NCI-H526 (cell line): ENCODE measurements at regions not wholly inside any gene's neighbourhood (a gene's known extent, or its start where the extent isn't known, plus 50 kb on each side); places are given as distances from the start of the nearest gene placed in this dataset.
"Not testable (repeated sequence)": the region's sequence is repeated elsewhere in the genome, so short reads cannot be mapped to it uniquely, and the experiment has no call there.

Experiments used
- DNase-seq, 2 experiments: peaks; one replicate each; lab custom pipeline; 2025; lab: John Stamatoyannopoulos, UW

DNA sequence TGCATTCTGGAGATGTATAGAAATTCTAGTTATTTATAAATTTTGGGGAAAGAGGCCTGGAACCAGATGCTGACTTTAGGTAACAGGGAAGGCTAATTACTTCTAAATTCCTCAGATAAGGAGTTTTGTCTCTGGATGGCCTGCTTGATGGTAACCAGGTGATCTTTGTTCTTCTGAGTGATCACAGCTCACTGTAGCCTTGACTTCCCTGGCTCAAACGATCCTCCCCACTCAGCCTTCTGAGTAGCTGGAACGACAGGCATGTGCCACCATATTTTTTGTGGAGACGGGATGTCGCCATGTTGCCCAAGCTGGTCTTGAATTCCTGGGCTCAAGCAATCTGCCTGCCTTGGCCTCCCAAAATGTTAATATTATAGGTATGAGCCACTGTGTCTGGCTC, 54.4 kb upstream of the MSH6 start:
- DNase-seq: no peak

DNA sequence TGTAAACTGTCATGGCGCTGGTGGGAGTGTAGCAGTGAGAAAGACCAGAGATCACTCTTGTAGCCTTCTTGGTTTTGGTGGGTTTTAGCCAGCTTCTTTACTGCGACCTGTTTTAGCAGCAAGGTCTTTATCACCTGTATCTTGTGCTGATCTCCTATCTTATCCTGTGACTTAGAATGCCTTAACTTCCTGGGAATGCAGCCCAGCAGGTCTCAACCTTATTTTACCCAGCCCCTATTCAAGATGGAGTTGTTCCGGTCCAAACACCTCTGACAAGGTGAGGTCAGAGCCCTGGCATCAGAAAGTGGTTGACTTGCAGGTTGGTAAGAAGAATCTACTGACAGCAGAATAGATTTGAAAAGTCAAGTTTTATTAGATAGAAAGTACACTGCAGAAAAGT, 55.0 kb upstream of the MSH6 start:
- DNase-seq: no peak

DNA sequence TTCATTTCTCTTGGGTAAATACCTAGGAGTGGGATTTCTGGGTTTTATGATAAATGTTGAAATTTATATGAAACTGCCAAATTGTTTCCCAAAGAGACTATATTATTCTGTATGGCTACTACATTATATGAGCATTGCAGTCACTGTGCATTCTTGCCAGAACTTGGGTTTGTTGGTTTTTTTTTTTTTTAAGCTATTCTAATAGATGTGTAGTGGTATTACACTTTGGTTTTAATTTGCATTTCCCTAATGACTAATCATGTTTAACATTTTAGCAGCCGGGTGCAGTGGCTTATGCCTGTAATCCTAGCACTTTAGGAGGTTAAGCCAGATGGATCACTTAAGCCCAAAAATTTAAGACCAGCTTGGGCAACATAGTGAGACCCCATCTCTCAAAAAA, 56.0 kb upstream of the MSH6 start:
- not testable (repeated sequence) for DNase-seq

DNA sequence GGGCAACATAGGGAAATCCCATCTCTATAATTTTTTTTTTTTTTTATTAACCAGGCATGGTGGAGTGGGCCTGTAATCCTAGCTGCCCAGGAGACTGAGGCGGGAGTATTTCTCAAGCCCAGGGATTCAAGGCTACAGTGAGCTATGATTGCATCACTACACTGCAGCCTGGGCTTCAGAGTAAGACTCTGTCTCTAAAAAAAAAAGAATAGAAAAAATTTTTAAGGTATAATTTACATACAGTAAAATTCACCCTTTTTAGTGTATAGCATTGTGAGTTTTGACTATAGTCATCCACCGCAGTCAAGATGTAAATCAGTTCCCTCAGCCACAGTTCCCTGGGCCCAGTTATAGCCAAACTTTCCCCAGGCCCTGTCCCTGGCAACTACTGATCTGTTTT, 57.1 kb upstream of the MSH6 start:
- DNase-seq: no peak

DNA sequence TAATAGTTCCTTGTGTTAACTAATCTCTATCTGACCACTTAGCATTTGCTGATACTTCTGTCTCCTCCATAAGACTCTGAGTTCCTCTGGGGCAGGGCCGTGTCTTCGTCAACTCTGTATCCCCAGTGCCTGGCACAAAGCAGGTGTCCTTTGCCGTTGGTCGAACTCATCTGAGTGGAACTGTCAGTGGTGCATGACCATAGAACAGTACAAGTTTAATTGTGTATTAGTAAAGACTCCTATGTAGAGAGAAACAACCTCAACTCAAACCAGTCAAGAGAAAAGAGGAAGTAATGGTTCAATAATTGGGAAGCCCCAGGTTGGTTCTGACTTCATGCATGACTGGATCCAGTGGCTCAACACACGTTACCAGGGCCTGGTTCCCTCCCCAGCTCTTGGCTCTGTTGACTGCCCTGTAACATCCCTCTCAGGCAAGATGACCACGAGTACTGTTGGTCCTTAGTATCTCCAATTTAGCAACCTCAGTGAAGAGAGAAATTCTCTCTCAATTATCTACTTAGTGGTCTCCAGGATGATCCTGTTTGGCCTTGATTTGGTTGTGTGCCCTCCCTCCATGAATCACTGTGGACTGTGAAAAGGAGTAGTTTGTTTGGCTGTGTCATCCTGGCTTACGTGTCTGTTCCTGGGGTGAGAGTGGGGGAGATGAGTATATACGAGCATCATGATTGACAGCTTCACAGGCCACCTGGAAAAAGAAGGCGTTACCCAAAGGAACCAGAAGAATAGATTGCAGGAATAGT, 58.5 kb upstream of the MSH6 start:
- peak; percentile 18 to 22 for DNase-seq

DNA sequence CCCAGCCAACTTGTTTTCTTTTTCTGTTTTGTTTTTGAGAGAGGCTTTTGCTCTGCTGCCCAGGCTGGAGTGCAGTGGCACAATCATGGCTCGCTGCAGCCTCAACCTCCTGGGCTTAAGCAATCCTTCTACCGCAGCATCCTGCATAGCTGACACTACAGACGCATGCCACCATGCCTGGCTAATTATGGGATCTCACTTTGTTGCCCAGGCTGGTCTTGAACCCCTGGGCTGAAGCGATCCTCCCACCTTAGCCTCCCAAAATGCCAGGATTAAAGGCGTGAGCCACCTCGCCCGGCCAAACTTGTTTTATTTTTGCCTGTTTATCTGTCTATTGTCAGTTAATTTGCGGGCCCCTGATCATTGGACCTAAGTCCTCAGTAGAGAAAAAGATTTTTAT, 61.6 kb upstream of the MSH6 start:
- DNase-seq: no peak

DNA sequence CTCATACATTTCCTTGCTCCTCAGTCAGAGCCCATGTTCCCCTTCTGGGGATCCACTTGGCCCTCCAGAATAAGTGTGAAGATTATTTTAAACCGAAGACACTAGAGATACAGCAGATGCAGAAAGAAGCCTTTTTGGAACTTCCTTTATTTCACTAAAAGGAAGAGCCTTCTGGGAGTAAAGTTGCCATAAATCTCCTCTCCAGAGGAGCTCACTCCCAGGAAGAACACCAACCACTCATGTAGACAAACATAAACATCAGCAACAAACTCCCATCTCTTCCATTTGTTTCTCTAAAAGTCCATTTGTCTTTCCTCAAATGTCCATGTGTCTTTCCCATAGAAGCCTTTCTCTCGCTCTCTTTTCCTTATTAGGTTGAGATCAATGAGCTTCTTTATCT, 62.4 kb upstream of the MSH6 start:
- DNase-seq: no peak

DNA sequence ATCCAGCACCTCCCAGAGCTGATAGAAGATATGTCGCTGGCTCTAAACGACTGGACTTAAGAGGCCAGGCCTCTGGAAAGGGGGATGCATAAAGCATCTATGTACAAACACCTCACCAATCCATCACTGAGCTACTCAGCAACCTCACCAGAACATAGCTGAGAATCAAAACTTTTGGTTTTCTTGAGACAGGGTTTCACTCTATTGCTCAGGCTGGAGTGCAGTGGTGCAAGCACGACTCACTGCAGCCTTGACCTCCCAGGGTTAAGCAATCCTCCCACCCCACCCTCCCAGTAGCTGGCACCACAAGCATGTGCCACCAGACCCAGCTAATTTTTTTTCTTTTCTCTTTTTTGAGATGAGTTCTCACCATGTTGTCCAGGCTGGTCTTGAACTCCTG, 62.9 kb upstream of the MSH6 start:
- DNase-seq: no peak

DNA sequence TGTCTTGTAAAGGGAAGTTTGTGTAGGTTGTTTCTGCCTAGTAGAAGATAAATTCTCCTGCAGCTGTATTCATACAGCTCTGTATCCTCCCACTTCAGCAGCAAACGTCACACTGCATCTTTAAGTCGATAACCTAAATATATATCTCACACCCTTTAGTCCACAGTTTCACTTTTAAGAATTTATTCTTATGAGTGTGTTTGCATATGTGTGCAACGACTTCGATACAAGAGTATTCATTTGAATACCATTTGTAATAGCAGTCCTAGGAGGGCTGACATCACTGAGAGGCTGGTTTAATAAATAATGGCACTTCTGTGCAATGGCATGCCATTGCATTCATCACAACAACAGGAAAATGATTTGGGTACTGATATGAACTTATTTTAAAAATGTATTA, 63.8 kb upstream of the MSH6 start:
- DNase-seq: peak; percentile 18 to 24

DNA sequence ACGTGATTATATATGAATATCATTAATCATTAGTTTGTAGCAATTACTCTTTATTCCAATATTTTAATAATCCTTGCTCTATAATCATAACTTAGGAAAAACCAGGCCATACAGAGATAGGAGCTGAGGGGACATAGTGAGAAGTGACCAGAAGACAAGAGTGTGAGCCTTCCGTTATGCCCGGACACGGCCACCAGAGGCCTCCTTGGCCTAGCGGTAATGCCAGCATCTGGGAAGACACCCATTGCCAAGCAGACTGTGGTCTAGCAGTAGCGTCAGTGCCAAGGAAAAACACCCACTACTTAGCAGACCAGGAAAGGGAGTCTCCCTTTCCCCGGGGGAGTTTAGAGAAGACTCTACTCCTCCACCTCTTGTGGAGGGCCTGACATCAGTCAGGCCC, 66.6 kb upstream of the MSH6 start:
- not testable (repeated sequence) for DNase-seq

DNA sequence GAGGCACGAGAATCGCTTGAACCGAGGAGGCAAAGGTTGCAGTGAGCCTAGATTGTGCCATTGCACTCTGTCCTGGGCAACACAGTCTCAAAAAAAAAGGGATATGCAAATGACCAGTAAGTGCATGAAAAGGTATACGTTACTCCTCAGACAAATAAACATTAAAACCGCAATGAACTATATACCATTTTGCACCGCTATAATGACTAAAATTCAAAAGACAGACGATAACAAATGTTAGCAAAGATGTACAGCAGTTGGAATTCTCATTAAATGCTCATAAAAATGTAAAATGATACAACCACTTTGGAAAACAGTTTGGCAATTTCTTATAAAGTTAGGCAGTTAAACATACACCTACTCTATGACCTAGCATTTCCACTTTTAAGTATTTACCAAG, 67.4 kb upstream of the MSH6 start:
- DNase-seq: no peak

DNA sequence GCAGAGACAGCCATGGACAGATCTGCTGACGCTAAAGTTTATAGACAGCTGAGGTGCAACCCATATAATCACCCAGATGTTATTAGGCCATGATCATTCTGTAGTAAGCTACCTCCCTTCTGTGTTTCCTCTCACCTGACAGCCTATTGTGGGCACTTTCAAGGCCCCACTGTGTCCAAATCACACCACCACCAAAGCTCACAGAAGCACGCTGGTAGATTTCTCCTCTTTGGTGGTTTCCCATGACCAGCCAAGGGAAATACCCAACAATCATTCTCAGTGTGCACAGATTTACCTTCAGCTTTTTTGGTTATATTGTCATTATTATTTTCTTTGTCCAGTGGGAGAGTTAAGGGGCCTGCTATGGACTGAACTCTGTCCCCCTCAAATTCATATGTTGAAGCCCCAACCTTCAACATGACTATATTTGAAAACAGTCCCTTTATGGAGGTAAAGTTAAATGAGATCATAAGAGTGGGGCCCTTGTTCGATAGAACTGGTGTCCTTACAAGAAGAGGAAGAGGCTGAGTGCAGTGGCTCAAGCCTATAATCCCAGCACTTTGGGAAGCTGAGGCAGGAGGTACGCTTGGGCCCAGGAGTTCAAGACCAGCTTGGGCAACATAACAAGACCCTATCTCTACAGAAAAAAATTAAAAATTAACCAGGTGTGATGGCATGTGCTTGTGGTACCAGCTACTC, 74.0 kb upstream of the MSH6 start:
- DNase-seq: no peak

DNA sequence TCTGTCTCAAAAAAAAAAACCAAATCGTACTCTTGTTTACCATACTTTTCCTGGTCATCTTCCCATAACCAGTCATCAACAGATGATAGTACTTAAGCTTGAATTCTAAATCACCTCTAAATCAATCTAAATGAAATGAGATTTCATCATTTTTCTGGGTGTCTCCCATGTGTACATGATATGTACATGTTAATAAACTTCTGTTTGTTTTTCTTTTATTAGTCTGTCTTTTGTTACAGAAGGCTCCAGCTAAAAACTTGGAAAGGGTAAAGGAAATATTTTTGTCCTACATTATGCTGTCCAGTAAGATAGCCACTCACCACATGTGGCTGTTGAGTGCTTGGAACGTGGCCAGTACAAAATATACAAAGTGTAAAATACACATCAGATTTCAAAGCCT, 78.7 kb upstream of the MSH6 start:
- DNase-seq: no peak

DNA sequence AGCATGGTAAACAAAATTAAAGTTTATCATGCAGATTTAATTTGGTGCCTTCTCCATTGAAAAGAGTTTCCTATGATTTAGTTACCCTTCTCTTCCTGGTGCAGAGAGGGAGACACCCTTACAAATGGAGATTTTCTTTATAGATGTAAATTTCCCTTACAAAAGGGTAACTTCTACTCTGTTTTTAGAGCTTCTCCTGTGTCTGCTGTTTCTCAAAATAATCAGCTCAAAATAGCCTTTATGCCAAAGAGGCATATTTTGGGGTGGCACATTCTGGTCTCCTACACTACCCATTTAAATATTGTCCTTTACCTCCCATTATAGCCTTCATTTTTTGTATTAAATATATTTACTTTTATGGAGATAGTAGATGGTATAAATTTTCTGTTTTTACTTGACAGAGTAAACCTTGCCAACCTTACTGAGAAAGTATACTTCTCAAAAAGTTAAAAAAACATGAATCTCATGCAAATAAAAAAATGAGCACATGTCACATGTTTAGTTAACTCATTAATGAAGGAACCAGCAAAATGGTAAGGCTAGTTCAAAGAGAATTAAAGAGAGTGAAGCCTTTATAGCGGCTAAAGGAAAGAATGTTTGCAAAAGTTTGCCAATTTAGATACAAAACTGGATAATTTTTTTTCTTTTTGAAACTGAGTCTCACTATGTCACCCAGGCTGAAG, 83.3 kb upstream of the MSH6 start:
- no peak for DNase-seq

DNA sequence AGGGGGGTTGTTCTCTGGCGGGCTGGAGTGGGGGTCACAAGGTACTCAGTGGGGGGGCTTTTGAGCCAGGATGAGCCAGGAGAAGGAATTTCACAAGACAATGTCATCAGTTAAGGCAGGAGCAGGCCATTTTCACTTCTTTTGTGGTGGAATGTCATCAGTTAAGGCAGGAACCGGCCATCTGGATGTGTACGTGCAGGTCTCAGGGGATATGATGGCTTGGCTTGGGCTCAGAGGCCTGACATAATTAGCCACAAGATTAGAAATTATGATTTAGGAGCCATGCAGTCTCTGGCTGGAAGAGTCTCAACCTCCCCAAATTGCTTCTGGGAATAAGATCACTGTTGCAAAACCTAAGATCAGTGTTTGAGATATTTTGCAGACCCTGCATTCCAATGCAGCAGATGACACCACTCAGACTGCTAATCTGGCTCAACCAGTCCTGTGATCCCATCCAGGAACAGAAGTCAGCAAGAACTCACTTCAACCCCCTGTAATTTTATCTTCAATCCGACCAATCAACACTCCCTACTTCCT, 84.4 kb upstream of the MSH6 start:
- DNase-seq: not testable (repeated sequence)

DNA sequence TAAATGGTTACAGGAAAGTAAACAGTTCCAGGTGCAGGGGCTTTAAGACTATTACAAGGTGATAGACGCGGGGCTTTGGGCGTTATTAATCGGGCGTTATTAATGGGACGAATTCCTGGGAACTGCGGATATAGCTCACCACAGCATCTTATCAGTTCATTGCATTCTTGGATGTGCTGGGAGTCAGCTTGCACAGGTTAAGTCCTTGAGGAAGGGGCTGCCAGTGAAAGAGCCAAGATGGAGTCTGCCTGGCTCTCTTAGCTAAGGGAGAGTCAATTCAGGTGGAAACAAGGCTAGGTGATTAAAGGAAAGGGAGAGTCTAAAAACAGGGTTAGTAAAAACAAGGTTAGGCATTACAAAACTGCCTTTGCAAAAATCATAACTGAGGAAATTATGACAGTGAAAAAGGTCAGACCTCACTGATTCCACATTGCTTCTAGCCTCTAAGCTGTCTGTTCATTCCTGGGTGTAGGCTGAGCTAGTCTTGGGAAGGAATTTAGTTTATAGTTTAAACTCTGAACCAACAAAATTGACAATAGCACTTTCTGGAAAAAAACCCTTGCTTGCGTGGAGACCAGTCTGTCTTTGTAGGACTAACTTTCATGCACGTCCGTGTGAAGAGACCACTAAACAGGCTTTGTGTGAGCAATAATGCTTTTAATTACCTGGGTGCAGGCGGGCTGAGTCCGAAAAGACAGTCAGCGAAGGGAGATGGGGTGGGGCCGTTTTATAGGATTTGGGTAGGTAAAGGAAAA, 85.1 kb upstream of the MSH6 start:
- DNase-seq: not testable (repeated sequence)

DNA sequence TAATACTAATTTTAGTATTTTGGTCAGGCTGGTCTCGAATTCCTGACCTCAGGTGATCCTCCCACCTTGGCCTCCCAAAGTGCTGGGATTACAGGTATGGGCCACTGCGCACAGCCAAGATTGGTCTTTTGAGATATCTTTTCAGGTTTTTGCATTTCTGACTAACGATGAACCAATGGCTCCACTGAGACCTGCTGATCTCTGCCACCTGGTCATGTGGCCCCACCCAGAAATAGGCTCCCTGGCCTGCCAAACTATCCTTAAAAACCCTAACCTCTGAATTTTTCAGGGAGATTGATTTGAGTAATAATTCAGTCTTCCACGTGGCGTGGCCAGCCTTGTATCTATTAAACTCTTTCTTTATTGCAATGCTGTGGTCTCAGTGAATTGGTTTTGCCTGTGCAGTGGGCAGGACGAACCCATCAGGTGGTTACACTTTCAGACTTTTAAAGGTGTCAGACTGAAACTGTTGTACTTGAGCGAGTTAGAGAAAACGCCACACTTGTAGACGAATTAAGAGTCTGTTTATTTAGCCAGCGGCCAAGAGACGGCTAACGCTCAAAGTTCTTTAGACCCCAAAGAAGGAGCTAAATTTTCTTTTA, 85.8 kb upstream of the MSH6 start:
- no peak for DNase-seq

DNA sequence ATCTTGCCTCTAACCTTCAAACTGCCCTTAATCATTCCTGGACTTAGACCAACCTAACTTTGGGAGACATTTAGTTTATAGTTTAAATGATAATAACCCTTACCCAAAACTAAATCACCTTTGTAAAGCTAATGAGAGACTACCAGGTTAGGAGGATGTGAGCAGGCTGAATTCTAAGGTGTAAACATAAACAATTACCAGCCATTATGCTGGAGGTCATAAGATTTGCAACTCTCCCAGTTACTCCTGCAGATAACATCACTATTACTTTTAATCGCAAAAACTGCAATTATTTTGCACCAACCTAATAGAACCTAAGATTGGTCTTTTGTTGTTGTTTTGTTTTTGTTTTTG, 86.5 kb upstream of the MSH6 start:
- DNase-seq: no peak

DNA sequence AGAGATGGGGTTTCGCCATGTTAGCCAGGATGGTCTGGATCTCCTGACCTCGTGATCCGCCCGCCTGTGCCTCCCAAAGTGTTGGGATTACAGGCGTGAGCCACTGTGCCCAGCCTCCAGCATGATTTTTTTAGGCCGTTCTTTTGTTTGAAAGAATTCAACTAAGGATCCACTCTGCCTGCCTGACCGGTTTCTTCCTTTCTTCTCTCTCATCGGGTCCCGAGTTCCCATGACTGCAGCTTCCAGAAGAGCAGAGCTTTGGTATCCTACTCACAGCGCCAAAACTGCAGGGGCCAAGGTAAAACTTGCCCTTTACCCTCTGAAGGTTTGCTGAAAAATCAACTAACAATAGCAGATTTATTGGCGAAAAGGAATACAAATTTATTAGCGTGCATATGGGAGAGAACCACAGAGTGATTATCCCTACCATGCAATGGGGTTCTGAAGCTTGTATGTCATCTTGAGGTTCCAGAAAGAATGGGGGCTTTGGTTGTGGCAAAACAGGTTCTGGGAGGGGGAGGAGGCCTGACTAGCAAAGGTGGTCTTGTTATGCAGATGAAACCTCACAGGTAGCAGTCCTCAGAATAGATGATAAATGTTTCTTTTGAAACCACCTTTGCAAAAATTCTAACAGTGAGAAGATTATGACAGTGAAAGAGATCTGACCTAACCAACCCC, 87.0 kb upstream of the MSH6 start:
- DNase-seq: no peak

DNA sequence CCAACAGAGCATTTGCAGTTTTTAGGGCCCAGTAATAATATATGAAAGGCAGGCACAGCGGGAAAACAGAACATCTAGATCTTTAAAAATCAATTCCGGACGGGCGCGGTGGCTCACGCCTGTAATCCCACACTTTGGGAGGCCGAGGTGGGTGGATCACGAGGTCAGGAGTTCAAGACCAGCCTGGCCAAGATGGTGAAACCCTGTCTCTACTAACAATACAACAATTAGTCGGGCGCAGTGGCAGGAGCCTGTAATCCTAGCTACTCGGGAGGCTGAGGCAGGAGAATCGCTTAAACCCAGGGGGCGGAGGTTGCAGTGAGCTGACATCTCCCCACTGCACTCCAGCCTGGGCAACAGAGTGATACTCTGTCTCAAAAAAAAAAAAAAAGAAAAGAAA, 88.5 kb upstream of the MSH6 start:
- DNase-seq: not testable (repeated sequence)

DNA sequence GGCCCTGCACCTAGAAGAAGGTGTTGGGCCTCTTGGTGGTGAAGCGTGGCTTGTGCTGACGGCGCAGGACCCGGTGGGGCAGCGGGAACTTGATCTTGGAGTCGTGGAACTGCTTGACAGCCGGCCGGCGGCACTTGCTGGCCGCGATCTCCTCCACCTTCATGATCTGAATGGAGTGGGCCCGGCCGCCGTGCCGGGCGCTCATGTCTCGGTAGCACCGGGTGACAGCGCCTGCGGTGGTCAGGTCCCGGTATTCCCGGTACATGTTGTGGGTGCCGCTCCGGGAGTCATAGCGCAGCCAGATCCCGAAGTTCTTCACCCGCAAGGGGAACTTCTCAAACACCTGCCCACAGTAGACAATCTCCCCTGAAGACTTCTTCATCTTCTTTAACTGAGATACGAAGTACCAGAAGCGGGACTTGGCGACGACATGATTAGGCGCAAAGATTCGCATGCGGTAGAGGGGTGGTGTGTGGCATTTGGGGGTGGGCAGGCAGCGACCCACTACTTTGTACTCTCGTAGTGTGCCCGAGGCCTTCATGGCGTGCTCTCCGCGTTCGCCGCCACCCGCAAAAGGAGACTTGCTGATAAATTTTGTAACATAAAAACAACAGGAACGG, 92.1 kb upstream of the MSH6 start:
- DNase-seq: not testable (repeated sequence)
